ENCODE measurements at regions not wholly inside any gene's neighbourhood (a gene's known extent, or its start where the extent isn't known, plus 50 kb on each side); places are given as distances from the start of the nearest gene placed in this dataset.

- no peak for ATAC-seq (ENCODE audit: poor library complexity)
- H3K4me1 ChIP-seq (ENCODE audit: insufficient read depth, low read length), result peaks cover 8% of the 10 kb centered on the region
- Mint-ChIP-seq H3K4me3 (no peak overlapping the region), H3K27me3 (no peaks in the 10 kb centered on the region), H3K27ac (no peak overlapping the region), H3K9me3 (no peaks in the 10 kb centered on the region), H3K36me3 (ENCODE audit: low read depth) (no peaks in the 10 kb centered on the region), H3K4me1 (ENCODE audit: low read depth) (peaks cover 11% of the 10 kb centered on the region)
- no peaks in the 10 kb centered on the region for H3K9me3 ChIP-seq (ENCODE audit: control insufficient read depth in 1 of 2, insufficient read depth in 1 of 2, low read length in 2 of 2)
- ChIA-PET POLR2A (no interaction called here), CTCF (no interaction called here)
- H3K27ac ChIP-seq (ENCODE audit: low read depth in 1 of 2, low read length in 2 of 2), result no peak overlapping the region
- no peak for DNase-seq
- no peak overlapping the region for H3K4me3 ChIP-seq (ENCODE audit: low read length)
- H3K27me3 ChIP-seq (ENCODE audit: control insufficient read depth in 1 of 2, insufficient read depth in 2 of 2, low read length in 2 of 2), result peaks cover 0 to 4% of the 10 kb centered on the region in 2 experiments
- intact Hi-C loops (cut with DNase I, micrococcal nuclease), result no loop called here
- TF ChIP-seq CTCF (IDR thresholded peaks at IDR 0.05), result no peak
- no peaks in the 10 kb centered on the region for H3K36me3 ChIP-seq (ENCODE audit: insufficient read depth, low read length)
Measured at GRCh38 chr6:105898286-105898685, 187.8 kb upstream of the PRDM1 start.

- Mint-ChIP-seq H3K4me3 (no peak overlapping the region), H3K27me3 (no peaks in the 10 kb centered on the region), H3K36me3 (ENCODE audit: low read depth) (no peaks in the 10 kb centered on the region), H3K4me1 (ENCODE audit: low read depth) (peaks cover 11% of the 10 kb centered on the region), H3K9me3 (no peaks in the 10 kb centered on the region), H3K27ac (no peak overlapping the region)
- Histone ChIP-seq H3K36me3 (ENCODE audit: insufficient read depth, low read length) (no peaks in the 10 kb centered on the region), H3K4me3 (ENCODE audit: low read length) (no peak overlapping the region), H3K4me1 (ENCODE audit: insufficient read depth, low read length) (peaks cover 8% of the 10 kb centered on the region), H3K27me3 (ENCODE audit: control insufficient read depth in 1 of 2, insufficient read depth in 2 of 2, low read length in 2 of 2) (peaks cover 0 to 4% of the 10 kb centered on the region in 2 experiments), H3K9me3 (ENCODE audit: control insufficient read depth in 1 of 2, insufficient read depth in 1 of 2, low read length in 2 of 2) (no peaks in the 10 kb centered on the region), H3K27ac (ENCODE audit: low read depth in 1 of 2, low read length in 2 of 2) (no peak overlapping the region)
- ChIA-PET POLR2A (no interaction called here), CTCF (no interaction called here)
- ATAC-seq (ENCODE audit: poor library complexity), result no peak
- no peak for TF ChIP-seq CTCF (IDR thresholded peaks at IDR 0.05)
- intact Hi-C loops (cut with DNase I, micrococcal nuclease), result no loop called here
- no peak for DNase-seq
Measured at GRCh38 chr6:105897131-105897530, 189.0 kb upstream of the PRDM1 start.

DNA sequence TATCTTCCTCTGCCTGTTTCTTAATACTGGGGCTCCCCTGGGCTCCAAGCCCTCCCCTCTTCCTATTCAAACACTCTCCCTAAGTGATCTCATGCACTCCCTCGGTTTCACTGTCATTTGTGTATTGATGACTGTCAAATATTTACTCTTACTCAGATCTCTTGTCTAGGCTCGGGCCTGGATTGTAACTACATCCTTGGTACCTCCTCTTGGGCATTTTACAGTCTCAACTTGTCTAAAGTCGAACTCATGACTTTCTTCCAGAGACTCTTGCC, 189.4 kb upstream of the PRDM1 start:
- no peak overlapping the region for H3K4me3 ChIP-seq (ENCODE audit: low read length)
- no peak overlapping the region for H3K27ac Mint-ChIP-seq
- H3K27ac ChIP-seq (ENCODE audit: low read depth in 1 of 2, low read length in 2 of 2), result no peak overlapping the region
- ATAC-seq (ENCODE audit: poor library complexity) (no peak), DNase-seq (no peak)
- intact Hi-C loops (cut with DNase I, micrococcal nuclease), result no loop called here
- H3K36me3 Mint-ChIP-seq (ENCODE audit: low read depth), result no peaks in the 10 kb centered on the region
- H3K4me1 Mint-ChIP-seq (ENCODE audit: low read depth), result peaks cover 11% of the 10 kb centered on the region
- ChIA-PET POLR2A (no interaction called here), CTCF (no interaction called here)
- H3K9me3 Mint-ChIP-seq, result no peaks in the 10 kb centered on the region
- H3K27me3 Mint-ChIP-seq, result no peaks in the 10 kb centered on the region
- H3K4me1 ChIP-seq (ENCODE audit: insufficient read depth, low read length), result peaks cover 8% of the 10 kb centered on the region
- H3K36me3 ChIP-seq (ENCODE audit: insufficient read depth, low read length), result no peaks in the 10 kb centered on the region
- no peak for TF ChIP-seq CTCF (IDR thresholded peaks at IDR 0.05)
- H3K9me3 ChIP-seq (ENCODE audit: control insufficient read depth in 1 of 2, insufficient read depth in 1 of 2, low read length in 2 of 2), result no peaks in the 10 kb centered on the region
- no peak overlapping the region for H3K4me3 Mint-ChIP-seq
- H3K27me3 ChIP-seq (ENCODE audit: control insufficient read depth in 1 of 2, insufficient read depth in 2 of 2, low read length in 2 of 2), result peaks cover 0 to 4% of the 10 kb centered on the region in 2 experiments
